H9 (cell line): ENCODE measurements at regions not wholly inside any gene's neighbourhood (a gene's known extent, or its start where the extent isn't known, plus 50 kb on each side); places are given as distances from the start of the nearest gene placed in this dataset.

Experiments
- DNase-seq: peaks from one replicate; pipeline ENCODE4 v3.0.0-alpha.2; 2017
- H2AFZ ChIP-seq: one replicate; pipeline ENCODE4 v1.6.1; 2013; ENCODE audit warnings: mild to moderate bottlenecking, low read length, control low read depth, moderate library complexity
- H2AK5ac ChIP-seq: 2 replicates; pipeline ENCODE4 v1.6.1; 2013; ENCODE audit warnings: low read length, control low read depth, mixed read lengths; ENCODE audit not compliant: insufficient read length
- H2BK120ac ChIP-seq: one replicate; pipeline ENCODE4 v1.6.1; 2013; ENCODE audit warnings: low read depth, mild to moderate bottlenecking, low read length, control low read depth, inconsistent platforms; ENCODE audit not compliant: poor library complexity, severe bottlenecking
- H2BK12ac ChIP-seq: 2 replicates; pipeline ENCODE4 v1.6.1; 2013; ENCODE audit warnings: low read length, control low read depth, mixed read lengths, low read depth; ENCODE audit not compliant: insufficient read length
- H2BK15ac ChIP-seq: 2 replicates; pipeline ENCODE4 v1.6.1; 2013; ENCODE audit warnings: low read depth, low read length, control low read depth
- H2BK20ac ChIP-seq: one replicate; pipeline ENCODE4 v1.6.1; 2013; ENCODE audit warnings: low read depth, mild to moderate bottlenecking, low read length, control low read depth, inconsistent platforms; ENCODE audit not compliant: poor library complexity, severe bottlenecking
- H2BK5ac ChIP-seq: 2 replicates; pipeline ENCODE4 v1.6.1; 2013; ENCODE audit warnings: low read length, control low read depth, mixed read lengths; ENCODE audit not compliant: insufficient read length
- H3K14ac ChIP-seq: 2 replicates; pipeline ENCODE4 v1.6.1; 2013; ENCODE audit warnings: low read length, control low read depth; ENCODE audit not compliant: insufficient read depth
- H3K18ac ChIP-seq: 2 replicates; pipeline ENCODE4 v1.6.1; 2013; ENCODE audit warnings: low read depth, mild to moderate bottlenecking, mixed read lengths, low read length, control low read depth; ENCODE audit not compliant: insufficient read length
- H3K23ac ChIP-seq: 2 replicates; pipeline ENCODE4 v1.6.1; 2013; ENCODE audit warnings: low read length, control low read depth, mixed read lengths, low read depth; ENCODE audit not compliant: insufficient read length
- H3K23me2 ChIP-seq: 2 replicates; pipeline ENCODE4 v1.6.1; 2013; ENCODE audit warnings: low read depth, mild to moderate bottlenecking, mixed read lengths, low read length, control low read depth; ENCODE audit not compliant: insufficient read length, poor library complexity, severe bottlenecking
- H3K27ac ChIP-seq: 2 replicates; pipeline ENCODE4 v1.5.1; 2013; ENCODE audit warnings: low read length, control low read depth, mixed read lengths, low read depth; ENCODE audit not compliant: insufficient read length
- H3K27me3 ChIP-seq: 2 replicates; pipeline ENCODE4 v1.6.1; 2013; ENCODE audit warnings: low read length, control low read depth, inconsistent platforms; ENCODE audit not compliant: insufficient read depth
- H3K4ac ChIP-seq: 2 replicates; pipeline ENCODE4 v1.6.1; 2013; ENCODE audit warnings: low read depth, mild to moderate bottlenecking, control low read depth, inconsistent platforms, low read length, moderate library complexity
- H3K4me1 ChIP-seq: 2 replicates; pipeline ENCODE4 v1.6.1; 2013; ENCODE audit warnings: low read length, control low read depth, inconsistent platforms; ENCODE audit not compliant: insufficient read depth
- H3K4me2 ChIP-seq: 2 replicates; pipeline ENCODE4 v1.6.1; 2013; ENCODE audit warnings: low read length, control low read depth, mixed read lengths; ENCODE audit not compliant: insufficient read length, insufficient read depth
- H3K56ac ChIP-seq: 2 replicates; pipeline ENCODE4 v1.6.1; 2013; ENCODE audit warnings: low read depth, mild to moderate bottlenecking, mixed read lengths, low read length, control low read depth; ENCODE audit not compliant: insufficient read length
- H3K79me1 ChIP-seq: 2 replicates; pipeline ENCODE4 v1.6.1; 2013; ENCODE audit warnings: low read depth, mild to moderate bottlenecking, moderate library complexity, low read length, control low read depth, inconsistent platforms; ENCODE audit not compliant: insufficient read depth, poor library complexity, severe bottlenecking
- H3K79me2 ChIP-seq: 2 replicates; pipeline ENCODE4 v1.6.1; 2013; ENCODE audit warnings: low read length, control low read depth, inconsistent platforms; ENCODE audit not compliant: insufficient read depth
- H3K9ac ChIP-seq: 2 replicates; pipeline ENCODE4 v1.6.1; 2013; ENCODE audit warnings: low read length, control low read depth, mixed read lengths; ENCODE audit not compliant: insufficient read length; ENCODE audit errors: extremely low read depth
- H3K9me3 ChIP-seq: one replicate; pipeline ENCODE4 v1.6.1; 2013; ENCODE audit warnings: low read depth, low read length, inconsistent platforms; ENCODE audit not compliant: control insufficient read depth
- H3T11ph ChIP-seq: one replicate; pipeline ENCODE4 v1.6.1; 2013; ENCODE audit warnings: mild to moderate bottlenecking, low read length, control low read depth, inconsistent platforms
- H4K20me1 ChIP-seq: one replicate; pipeline ENCODE4 v1.6.1; 2013; ENCODE audit not compliant: control insufficient read depth, insufficient read length, insufficient read depth
- H4K5ac ChIP-seq: 2 replicates; pipeline ENCODE4 v1.6.1; 2013; ENCODE audit warnings: low read depth, mild to moderate bottlenecking, mixed read lengths, low read length, control low read depth; ENCODE audit not compliant: insufficient read length
- H4K8ac ChIP-seq: replicated peaks from 2 replicates; pipeline ENCODE4 v1.6.1; 2013; ENCODE audit warnings: low read length, control low read depth, mixed read lengths, low read depth; ENCODE audit not compliant: insufficient read length
- H4K91ac ChIP-seq: 2 replicates; pipeline ENCODE4 v1.6.1; 2013; ENCODE audit warnings: low read depth, mild to moderate bottlenecking, moderate library complexity, mixed read lengths, low read length, control low read depth; ENCODE audit not compliant: insufficient read length
- H3K27ac Mint-ChIP-seq, 3 experiments: 2 replicates in 2 of 3; 3 replicates in 1 of 3; pipeline ENCODE4 v1.8.0; 2020 to 2021; ENCODE audit warnings: mixed read lengths in 3 of 3, mild to moderate bottlenecking in 1 of 3, moderate library complexity in 1 of 3
- H3K27me3 Mint-ChIP-seq: 2 replicates; pipeline ENCODE4 v1.8.0; 2021; ENCODE audit warnings: low read depth, mild to moderate bottlenecking, moderate library complexity, mixed read lengths
- H3K36me3 Mint-ChIP-seq, 3 experiments: 2 replicates in 2 of 3; 3 replicates in 1 of 3; pipeline ENCODE4 v1.8.0; 2020 to 2021; ENCODE audit warnings: low read depth in 3 of 3, mixed read lengths in 3 of 3; ENCODE audit not compliant: insufficient read depth in 1 of 3
- H3K4me1 Mint-ChIP-seq, 2 experiments: 2 replicates each; pipeline ENCODE4 v1.8.0; 2020; ENCODE audit warnings: mixed read lengths in 2 of 2
- H3K4me3 Mint-ChIP-seq, 2 experiments: 2 replicates in 1 of 2; 3 replicates in 1 of 2; pipeline ENCODE4 v1.8.0; 2020 to 2021; ENCODE audit warnings: mild to moderate bottlenecking in 2 of 2, mixed read lengths in 2 of 2, moderate library complexity in 1 of 2
- H3K9me3 Mint-ChIP-seq, 2 experiments: 2 replicates in 1 of 2; 3 replicates in 1 of 2; pipeline ENCODE4 v1.8.0; 2020; ENCODE audit warnings: mild to moderate bottlenecking in 2 of 2, mixed read lengths in 2 of 2, moderate library complexity in 1 of 2
- CTCF ChIP-seq: fragments of 200-600 bp; sonication (generic); conservative IDR thresholded peaks from 3 replicates; pipeline ENCODE4 v1.8.0; 2021; ENCODE audit warnings: antibody characterized with exemption, mild to moderate bottlenecking
- WGBS: extraction: QIAGEN DNeasy Blood & Tissue Kit; methylation state at CpG from one replicate; pipeline ENCODE4 v1.1.7; 2013; ENCODE audit warnings: missing lambda C conversion rate, low lambda C conversion rate, mixed read lengths; ENCODE audit not compliant: insufficient read length; ENCODE audit errors: extremely low coverage; 5-methylcytosine and 5-hydroxymethylcytosine counted together

GRCh38 chr2:124970030-124970429 is 944.9 kb downstream of the CNTNAP5 start:
- Histone ChIP-seq H4K91ac (no peak overlapping the region), H4K20me1 (no peaks in the 10 kb centered on the region), H3T11ph (no peak overlapping the region), H3K56ac (no peak overlapping the region), H3K4ac (no peak overlapping the region), H3K27ac (no peak overlapping the region), H2BK20ac (no peak overlapping the region), H3K4me1 (no peaks in the 10 kb centered on the region; the same call in 1 of the 2 replicates), H2AK5ac (no peak overlapping the region), H3K79me2 (no peaks in the 10 kb centered on the region), H3K9me3 (no peaks in the 10 kb centered on the region), H2BK120ac (no peak overlapping the region), H4K5ac (no peak overlapping the region), H3K79me1 (no peaks in the 10 kb centered on the region), H4K8ac (no peak overlapping the region), H2BK12ac (no peak overlapping the region), H3K23ac (no peak overlapping the region), H3K27me3 (no peaks in the 10 kb centered on the region), H2BK5ac (no peak overlapping the region), H3K4me2 (no peak overlapping the region), H3K18ac (no peak overlapping the region), H2BK15ac (no peak overlapping the region), H3K9ac (no peak overlapping the region), H2AFZ (no peak overlapping the region), H3K14ac (no peak overlapping the region), H3K23me2 (no peaks in the 10 kb centered on the region)
- peaks cover under 1% of the 10 kb centered on the region in 2 experiments; a peak in 3 of 4 replicates for H3K4me1 Mint-ChIP-seq
- no peaks in the 10 kb centered on the region; the same call in 1 of the 2 replicates for H3K27me3 Mint-ChIP-seq
- no peaks in the 10 kb centered on the region for H3K36me3 Mint-ChIP-seq
- DNase-seq: no peak
- no peak overlapping the region for H3K4me3 Mint-ChIP-seq
- H3K9me3 Mint-ChIP-seq: no peaks in the 10 kb centered on the region
- no peak overlapping the region for H3K27ac Mint-ChIP-seq
- WGBS: no CpG with 5 or more reads among the region's 2 CpGs
- no peak for TF ChIP-seq CTCF
